WTC11 (cell line): ENCODE measurements at regions not wholly inside any gene's neighbourhood (a gene's known extent, or its start where the extent isn't known, plus 50 kb on each side); places are given as distances from the start of the nearest gene placed in this dataset.

ENCODE experiments used
- AFF4 ChIP-seq: sonication (generic); formaldehyde crosslinking; IDR thresholded peaks from 2 replicates; pipeline ENCODE4 v1.8.1; 2023; ENCODE audit warnings: mild to moderate bottlenecking, missing genetic modification reagents, borderline replicate concordance
- CREB1 ChIP-seq: sonication (generic); formaldehyde crosslinking; IDR thresholded peaks from 2 replicates; pipeline ENCODE4 v1.8.0; 2023; ENCODE audit warnings: mild to moderate bottlenecking, missing genetic modification reagents
- CTCF ChIP-seq: fragments of 200-600 bp; IDR thresholded peaks from 2 replicates; pipeline ENCODE4 v1.8.0; 2022; ENCODE audit warnings: antibody characterized with exemption
- GABPB1 ChIP-seq: sonication (generic); formaldehyde crosslinking; IDR thresholded peaks from 2 replicates; pipeline ENCODE4 v1.8.1; 2023; ENCODE audit warnings: mild to moderate bottlenecking, missing genetic modification reagents
- NR3C1 ChIP-seq: sonication (generic); formaldehyde crosslinking; conservative IDR thresholded peaks from 2 replicates; pipeline ENCODE4 v1.8.1; 2023; ENCODE audit warnings: low read depth, mild to moderate bottlenecking, missing genetic modification reagents
- PRDM15 ChIP-seq: sonication (generic); formaldehyde crosslinking; IDR thresholded peaks from 2 replicates; pipeline ENCODE4 v1.8.0; 2022; ENCODE audit warnings: missing genetic modification reagents
- RELA ChIP-seq: sonication (generic); formaldehyde crosslinking; IDR thresholded peaks from 2 replicates; pipeline ENCODE4 v1.8.1; 2022; ENCODE audit warnings: missing genetic modification reagents, mild to moderate bottlenecking, borderline replicate concordance
- SMAD3 ChIP-seq: sonication (generic); formaldehyde crosslinking; IDR thresholded peaks from 2 replicates; pipeline ENCODE4 v1.8.0; 2022; ENCODE audit warnings: missing genetic modification reagents, mild to moderate bottlenecking, borderline replicate concordance
- ZNF219 ChIP-seq: sonication (generic); formaldehyde crosslinking; IDR thresholded peaks from 2 replicates; pipeline ENCODE4 v1.8.0; 2023; ENCODE audit warnings: missing genetic modification reagents, mild to moderate bottlenecking, borderline replicate concordance
- TF ChIP-seq, protein P1 (sequence below): sonication (generic); formaldehyde crosslinking; conservative IDR thresholded peaks from 2 replicates; pipeline ENCODE4 v1.8.1; 2022; ENCODE audit warnings: mild to moderate bottlenecking, missing genetic modification reagents
- TF ChIP-seq, protein P2 (sequence below): fragments of 250-450 bp; sonication (Bioruptor Pico); IDR thresholded peaks from 2 replicates; pipeline ENCODE4 v1.8.0; 2021; ENCODE audit warnings: mild to moderate bottlenecking

- TF ChIP-seq CTCF (no peak), PRDM15 (CRISPR knock-in tag) (no peak), CREB1 (no peak), AFF4 (CRISPR knock-in tag) (no peak), GABPB1 (CRISPR knock-in tag) (no peak), RELA (no peak), SMAD3 (CRISPR knock-in tag) (no peak), NR3C1 (no peak), ZNF219 (CRISPR knock-in tag) (no peak)
- TF ChIP-seq, protein P1, sequence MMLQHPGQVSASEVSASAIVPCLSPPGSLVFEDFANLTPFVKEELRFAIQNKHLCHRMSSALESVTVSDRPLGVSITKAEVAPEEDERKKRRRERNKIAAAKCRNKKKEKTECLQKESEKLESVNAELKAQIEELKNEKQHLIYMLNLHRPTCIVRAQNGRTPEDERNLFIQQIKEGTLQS (CRISPR knock-in tag) = no peak
- TF ChIP-seq, protein P2, sequence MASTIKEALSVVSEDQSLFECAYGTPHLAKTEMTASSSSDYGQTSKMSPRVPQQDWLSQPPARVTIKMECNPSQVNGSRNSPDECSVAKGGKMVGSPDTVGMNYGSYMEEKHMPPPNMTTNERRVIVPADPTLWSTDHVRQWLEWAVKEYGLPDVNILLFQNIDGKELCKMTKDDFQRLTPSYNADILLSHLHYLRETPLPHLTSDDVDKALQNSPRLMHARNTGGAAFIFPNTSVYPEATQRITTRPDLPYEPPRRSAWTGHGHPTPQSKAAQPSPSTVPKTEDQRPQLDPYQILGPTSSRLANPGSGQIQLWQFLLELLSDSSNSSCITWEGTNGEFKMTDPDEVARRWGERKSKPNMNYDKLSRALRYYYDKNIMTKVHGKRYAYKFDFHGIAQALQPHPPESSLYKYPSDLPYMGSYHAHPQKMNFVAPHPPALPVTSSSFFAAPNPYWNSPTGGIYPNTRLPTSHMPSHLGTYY (CRISPR knock-in tag) = no peak
These were observed 156.6 kb upstream of the HCRTR2 start for GRCh38 chr6:55017555-55018300.
